ENCODE measurements at regions not wholly inside any gene's neighbourhood (a gene's known extent, or its start where the extent isn't known, plus 50 kb on each side); places are given as distances from the start of the nearest gene placed in this dataset.

- no peak for TF ChIP-seq POLR2A (IDR thresholded peaks at IDR 0.05; ENCODE audit: low read length)
- no peak for TF ChIP-seq GATA1 (IDR thresholded peaks at IDR 0.05; ENCODE audit: low read depth, low read length)
Observed at GRCh38 chr4:10348241-10348640, 109.0 kb downstream of the ZNF518B start.
